Naive B cell (primary cell): ENCODE measurements at regions not wholly inside any gene's neighbourhood (a gene's known extent, or its start where the extent isn't known, plus 50 kb on each side); places are given as distances from the start of the nearest gene placed in this dataset.
"Not testable (repeated sequence)": the region's sequence is repeated elsewhere in the genome, so short reads cannot be mapped to it uniquely, and the experiment has no call there.

Source experiments
- ATAC-seq, 2 donors: fragments of 150-1000 bp; cut with Tn5 transposase; 2 replicates each; pipeline ENCODE4 v1.10.0; 2021; ENCODE audit warnings: low read depth in 2 of 2, mild to moderate bottlenecking in 2 of 2, moderate library complexity in 2 of 2
- DNase-seq: peaks from one replicate; pipeline ENCODE4 v3.0.0; 2022
- H3K27ac Mint-ChIP-seq, 6 donors: one replicate each; pipeline ENCODE4 v1.8.0; 2020 to 2022; ENCODE audit warnings: mild to moderate bottlenecking in 6 of 6, mixed read lengths in 6 of 6, moderate library complexity in 5 of 6, inconsistent platforms in 2 of 6
- H3K27me3 Mint-ChIP-seq, 3 donors: one replicate each; pipeline ENCODE4 v1.8.0; 2021 to 2022; ENCODE audit warnings: mixed read lengths in 3 of 3, mild to moderate bottlenecking in 1 of 3
- H3K36me3 Mint-ChIP-seq, 2 donors: one replicate each; pipeline ENCODE4 v1.8.0; 2020 to 2022; ENCODE audit warnings: mixed read lengths in 2 of 2, inconsistent platforms in 1 of 2, mild to moderate bottlenecking in 1 of 2
- H3K4me1 Mint-ChIP-seq, 3 donors: one replicate each; pipeline ENCODE4 v1.8.0; 2020 to 2022; ENCODE audit warnings: mixed read lengths in 3 of 3, inconsistent platforms in 1 of 3, mild to moderate bottlenecking in 1 of 3, moderate library complexity in 1 of 3
- H3K4me3 Mint-ChIP-seq, 8 donors: one replicate each; pipeline ENCODE4 v1.8.0; 2020 to 2022; ENCODE audit warnings: mild to moderate bottlenecking in 8 of 8, mixed read lengths in 8 of 8, moderate library complexity in 8 of 8, inconsistent platforms in 2 of 8
- H3K9me3 Mint-ChIP-seq, 7 donors: one replicate each; pipeline ENCODE4 v1.8.0; 2020 to 2022; ENCODE audit warnings: mixed read lengths in 7 of 7, mild to moderate bottlenecking in 5 of 7, inconsistent platforms in 2 of 7, moderate library complexity in 1 of 7

DNA sequence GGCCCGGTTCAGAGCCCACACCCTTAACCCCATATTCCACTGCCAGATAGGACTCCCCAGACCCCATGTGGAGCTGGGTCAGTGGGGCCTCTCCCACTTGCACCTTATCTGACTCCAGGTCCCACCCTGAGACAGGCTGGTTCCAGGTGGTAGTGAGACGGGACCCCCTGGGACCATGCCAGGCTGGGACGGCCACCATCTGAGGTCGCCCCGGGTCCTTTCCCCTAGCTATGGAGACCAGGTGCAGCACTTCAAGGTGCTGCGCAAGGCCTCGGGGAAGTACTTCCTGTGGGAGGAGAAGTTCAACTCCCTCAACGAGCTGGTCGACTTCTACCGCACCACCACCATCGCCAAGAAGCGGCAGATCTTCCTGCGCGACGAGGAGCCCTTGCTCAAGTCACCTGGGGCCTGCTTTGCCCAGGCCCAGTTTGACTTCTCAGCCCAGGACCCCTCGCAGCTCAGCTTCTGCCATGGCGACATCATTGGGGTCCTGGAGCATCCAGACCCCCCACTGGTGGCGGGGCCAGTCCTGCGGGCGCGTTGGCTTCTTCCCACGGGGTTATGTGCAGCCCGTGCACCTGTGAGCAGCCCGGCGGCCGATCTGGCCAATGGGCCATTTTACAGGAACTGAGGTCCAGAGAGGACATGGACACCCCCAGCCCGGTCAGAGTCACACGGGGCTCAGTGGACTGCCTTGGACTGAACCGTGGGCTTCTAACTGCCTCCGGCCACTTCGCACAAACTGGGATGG is 410.5 kb upstream of the CAMK1G start:
- ATAC-seq, H3K4me3 Mint-ChIP-seq, H3K4me1 Mint-ChIP-seq, H3K36me3 Mint-ChIP-seq, H3K9me3 Mint-ChIP-seq, H3K27ac Mint-ChIP-seq, DNase-seq, H3K27me3 Mint-ChIP-seq: not testable (repeated sequence)

- H3K27ac Mint-ChIP-seq, ATAC-seq, H3K27me3 Mint-ChIP-seq, H3K4me1 Mint-ChIP-seq, H3K36me3 Mint-ChIP-seq, DNase-seq, H3K4me3 Mint-ChIP-seq: not testable (repeated sequence)
- peaks cover 0 to 13% (median 7%) of the 10 kb centered on the region in 7 donors for H3K9me3 Mint-ChIP-seq
Measured at GRCh38 chr1:209173796-209174195, 409.7 kb upstream of the CAMK1G start.

GRCh38 chr1:209176866-209177430 is 406.6 kb upstream of the CAMK1G start:
- peaks cover 0 to 7% (median 0%) of the 10 kb centered on the region in 3 donors for H3K27me3 Mint-ChIP-seq
- no peaks in the 10 kb centered on the region for H3K36me3 Mint-ChIP-seq
- DNase-seq (no peak), ATAC-seq (no peak)
- H3K4me3 Mint-ChIP-seq, result no peak overlapping the region
- no peaks in the 10 kb centered on the region for H3K4me1 Mint-ChIP-seq
- peaks cover 0 to 29% (median 19%) of the 10 kb centered on the region in 7 donors for H3K9me3 Mint-ChIP-seq
- no peak overlapping the region for H3K27ac Mint-ChIP-seq

DNA sequence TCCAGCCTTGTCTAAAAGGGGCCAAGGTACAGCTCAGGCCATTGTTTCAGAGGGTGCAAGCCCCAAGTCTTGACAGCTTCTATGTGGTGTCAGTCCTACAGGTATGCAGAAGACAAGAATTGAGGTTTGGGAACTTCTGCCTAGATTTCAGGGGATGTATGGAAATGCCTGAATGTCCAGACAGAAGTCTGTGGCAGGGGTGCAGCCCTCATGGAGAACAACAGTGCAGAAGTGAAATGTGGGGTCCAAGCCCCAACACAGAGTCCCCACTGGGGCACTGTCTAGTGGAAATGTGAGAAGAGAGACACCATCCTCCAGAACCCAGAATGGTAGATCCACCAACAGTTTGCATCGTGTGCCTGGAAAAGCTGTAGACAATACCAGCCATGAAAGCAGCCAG is 400.3 kb upstream of the CAMK1G start:
- DNase-seq (no peak), ATAC-seq (no peak)
- Mint-ChIP-seq H3K4me1 (no peaks in the 10 kb centered on the region), H3K4me3 (no peak overlapping the region), H3K36me3 (peaks cover 0 to 11% of the 10 kb centered on the region in 2 donors), H3K27ac (no peak overlapping the region), H3K27me3 (peaks cover 0 to 8% (median 0%) of the 10 kb centered on the region in 3 donors), H3K9me3 (peaks cover 0 to 47% (median 21%) of the 10 kb centered on the region in 7 donors)

- H3K36me3 Mint-ChIP-seq, result peaks cover 0 to 5% of the 10 kb centered on the region in 2 donors
- ATAC-seq, result no peak
- no peak overlapping the region for H3K27ac Mint-ChIP-seq
- H3K4me3 Mint-ChIP-seq, result no peak overlapping the region
- H3K4me1 Mint-ChIP-seq, result no peaks in the 10 kb centered on the region
- peaks cover 0 to 20% (median 10%) of the 10 kb centered on the region in 7 donors for H3K9me3 Mint-ChIP-seq
- no peak for DNase-seq
- peaks cover 0 to 8% (median 5%) of the 10 kb centered on the region in 3 donors for H3K27me3 Mint-ChIP-seq
Measured at GRCh38 chr1:209187589-209187988, 395.9 kb upstream of the CAMK1G start.

- Mint-ChIP-seq H3K27me3 (peaks cover 0 to 5% (median 4%) of the 10 kb centered on the region in 3 donors), H3K4me1 (no peaks in the 10 kb centered on the region), H3K36me3 (peaks cover 0 to under 1% of the 10 kb centered on the region in 2 donors), H3K27ac (no peak overlapping the region), H3K9me3 (peaks cover 0 to 18% (median 12%) of the 10 kb centered on the region in 7 donors), H3K4me3 (no peak overlapping the region)
- DNase-seq (no peak), ATAC-seq (no peak)
Measured at GRCh38 chr1:209190591-209191261, 392.8 kb upstream of the CAMK1G start.

- Mint-ChIP-seq H3K27ac (no peak overlapping the region), H3K4me3 (no peak overlapping the region), H3K4me1 (no peaks in the 10 kb centered on the region), H3K27me3 (peaks cover 0 to 5% (median 4%) of the 10 kb centered on the region in 3 donors), H3K9me3 (peaks cover 4 to 23% (median 17%) of the 10 kb centered on the region in 7 donors), H3K36me3 (peaks cover 0 to 6% of the 10 kb centered on the region in 2 donors)
- no peak for ATAC-seq
- no peak for DNase-seq
Measured at GRCh38 chr1:209191262-209191634, 392.3 kb upstream of the CAMK1G start.

- Mint-ChIP-seq H3K27me3 (peaks cover 10 to 17% (median 11%) of the 10 kb centered on the region in 3 donors), H3K27ac (no peak overlapping the region), H3K36me3 (peaks cover 0 to 17% of the 10 kb centered on the region in 2 donors), H3K9me3 (peaks cover 16 to 47% (median 24%) of the 10 kb centered on the region in 7 donors), H3K4me1 (no peaks in the 10 kb centered on the region), H3K4me3 (no peak overlapping the region)
- DNase-seq (no peak), ATAC-seq (no peak)
Measured at GRCh38 chr1:209196140-209196539, 387.4 kb upstream of the CAMK1G start.

- peaks cover 0 to 17% of the 10 kb centered on the region in 2 donors for H3K36me3 Mint-ChIP-seq
- no peak for ATAC-seq
- DNase-seq, result no peak
- H3K27ac Mint-ChIP-seq, result no peak overlapping the region
- H3K4me3 Mint-ChIP-seq, result no peak overlapping the region
- H3K4me1 Mint-ChIP-seq, result no peaks in the 10 kb centered on the region
- peaks cover 11 to 26% (median 12%) of the 10 kb centered on the region in 3 donors for H3K27me3 Mint-ChIP-seq
- peaks cover 16 to 41% (median 24%) of the 10 kb centered on the region in 7 donors for H3K9me3 Mint-ChIP-seq
Measured at GRCh38 chr1:209198961-209199750, 384.4 kb upstream of the CAMK1G start.

DNA sequence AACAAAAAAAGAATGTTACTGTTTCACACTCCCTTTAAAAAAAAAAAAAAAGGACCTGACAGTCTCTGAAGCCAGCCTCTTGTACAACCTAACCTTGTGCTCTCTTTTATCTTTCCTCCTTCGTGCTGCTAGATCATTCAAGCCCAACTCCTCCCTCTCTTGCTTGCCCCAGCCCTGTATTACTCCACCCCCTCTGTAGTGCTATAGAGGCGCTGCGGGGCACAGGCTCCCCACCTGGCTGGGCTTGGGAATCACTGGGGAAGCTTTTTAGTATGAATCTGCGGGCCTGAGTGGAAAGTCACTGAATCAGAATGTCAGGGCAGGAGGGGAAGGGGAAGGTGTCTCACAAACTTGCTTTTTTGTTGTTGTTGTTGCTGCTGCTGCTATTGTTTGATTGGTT is 383.7 kb upstream of the CAMK1G start:
- no peak overlapping the region for H3K4me3 Mint-ChIP-seq
- ATAC-seq (no peak), DNase-seq (no peak)
- H3K4me1 Mint-ChIP-seq, result no peaks in the 10 kb centered on the region
- no peak overlapping the region for H3K27ac Mint-ChIP-seq
- H3K27me3 Mint-ChIP-seq, result peaks cover 12 to 26% (median 17%) of the 10 kb centered on the region in 3 donors
- peaks cover 0 to 17% of the 10 kb centered on the region in 2 donors for H3K36me3 Mint-ChIP-seq
- peaks cover 16 to 41% (median 24%) of the 10 kb centered on the region in 7 donors for H3K9me3 Mint-ChIP-seq

DNA sequence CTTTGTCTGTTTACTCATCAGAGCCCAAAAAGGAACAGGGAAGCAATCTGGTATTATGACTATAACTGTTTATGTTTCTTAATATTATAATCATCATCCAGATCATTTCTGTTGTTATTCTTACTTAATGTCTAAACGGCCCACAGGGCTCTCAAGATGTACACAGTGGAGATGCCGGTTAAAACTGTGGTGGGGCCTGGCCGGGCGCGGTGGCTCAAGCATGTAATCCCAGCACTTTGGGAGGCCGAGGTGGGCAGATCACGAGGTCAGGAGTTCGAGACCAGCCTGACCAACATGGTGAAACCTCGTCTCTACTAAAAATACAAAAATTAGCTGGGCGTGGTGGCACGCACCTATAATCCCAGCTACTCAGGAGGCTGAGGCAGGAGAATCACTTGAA is 381.2 kb upstream of the CAMK1G start:
- H3K27ac Mint-ChIP-seq, ATAC-seq, H3K36me3 Mint-ChIP-seq, DNase-seq, H3K4me1 Mint-ChIP-seq, H3K4me3 Mint-ChIP-seq: not testable (repeated sequence)
- peaks cover 30 to 35% (median 32%) of the 10 kb centered on the region in 3 donors for H3K27me3 Mint-ChIP-seq
- H3K9me3 Mint-ChIP-seq, result peaks cover 0 to 16% (median 5%) of the 10 kb centered on the region in 7 donors

DNA sequence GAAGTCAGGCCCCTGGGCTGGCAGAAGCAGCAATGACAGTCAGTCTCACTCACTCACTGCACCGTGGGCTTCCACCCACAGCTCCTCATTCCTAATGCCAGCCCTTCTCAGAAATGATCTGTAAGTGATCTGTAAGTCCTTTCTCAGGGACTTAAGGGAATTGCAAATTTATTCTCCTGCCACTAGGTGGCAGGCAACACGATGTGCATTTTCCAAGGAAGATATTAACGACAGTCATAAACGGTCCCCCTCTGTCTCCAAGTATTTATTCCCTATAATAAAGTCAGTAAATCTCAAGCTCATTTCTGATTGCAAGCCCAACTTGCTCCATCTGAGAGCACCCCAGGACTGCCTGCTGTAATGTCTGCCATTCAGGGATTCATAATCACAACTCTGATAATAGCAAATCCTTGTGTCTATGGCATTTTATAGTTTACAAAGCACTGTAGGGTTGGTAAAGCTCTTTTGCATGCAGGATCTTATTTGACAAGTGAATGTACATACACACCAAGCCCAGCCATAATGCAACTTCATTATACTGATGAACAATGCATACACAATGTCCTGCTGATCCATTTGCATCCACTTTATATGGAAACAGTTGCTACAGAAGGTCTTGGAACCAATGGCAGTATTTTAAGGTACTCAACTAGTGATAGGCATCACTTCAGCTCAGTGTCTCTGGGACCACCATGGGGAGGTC is 380.5 kb upstream of the CAMK1G start:
- DNase-seq (no peak), ATAC-seq (no peak)
- H3K36me3 Mint-ChIP-seq, result no peaks in the 10 kb centered on the region
- peaks cover 0 to 10% (median 5%) of the 10 kb centered on the region in 7 donors for H3K9me3 Mint-ChIP-seq
- H3K27ac Mint-ChIP-seq, result peak overlapping the region in 1 of 6 donors; percentile 21
- H3K4me1 Mint-ChIP-seq, result peaks cover 0 to 7% (median 0%) of the 10 kb centered on the region in 3 donors
- peaks cover 35 to 39% (median 35%) of the 10 kb centered on the region in 3 donors for H3K27me3 Mint-ChIP-seq
- no peak overlapping the region for H3K4me3 Mint-ChIP-seq
